Loucy (cell line): ENCODE measurements at regions not wholly inside any gene's neighbourhood (a gene's known extent, or its start where the extent isn't known, plus 50 kb on each side); places are given as distances from the start of the nearest gene placed in this dataset.

Experiments used
- H2AFZ ChIP-seq: fragments of 200-600 bp; sonication (generic); 2 replicates; pipeline ENCODE4 v1.6.0; 2016; ENCODE audit warnings: antibody characterized with exemption, mild to moderate bottlenecking, low read length, moderate library complexity
- H3F3A ChIP-seq: fragments of 200-600 bp; 2 replicates; pipeline ENCODE4 v1.6.0; 2016; ENCODE audit warnings: antibody characterized with exemption, low read depth, mild to moderate bottlenecking
- H3K27me3 ChIP-seq: fragments of 200-600 bp; sonication (generic); 2 replicates; pipeline ENCODE4 v1.6.1; 2014; ENCODE audit warnings: low read length, mild to moderate bottlenecking; ENCODE audit not compliant: insufficient read depth, poor library complexity, severe bottlenecking
- H3K36me3 ChIP-seq: fragments of 200-600 bp; sonication (generic); 2 replicates; pipeline ENCODE4 v1.6.1; 2016; ENCODE audit warnings: low read length; ENCODE audit not compliant: insufficient read depth
- H3K4me1 ChIP-seq: fragments of 200-600 bp; sonication (generic); 2 replicates; pipeline ENCODE4 v1.5.1; 2014; ENCODE audit warnings: low read length, mild to moderate bottlenecking; ENCODE audit not compliant: insufficient read depth, poor library complexity, severe bottlenecking
- H3K4me2 ChIP-seq: fragments of 200-600 bp; sonication (generic); 2 replicates; pipeline ENCODE4 v1.6.0; 2014; ENCODE audit warnings: antibody characterized with exemption, low read length, low read depth, mild to moderate bottlenecking; ENCODE audit not compliant: poor library complexity, severe bottlenecking
- H3K4me3 ChIP-seq: fragments of 200-600 bp; sonication (generic); 2 replicates; pipeline ENCODE4 v1.5.1; 2014; ENCODE audit warnings: low read length, mild to moderate bottlenecking, mixed read lengths; ENCODE audit not compliant: poor library complexity, severe bottlenecking
- H3K79me2 ChIP-seq: fragments of 200-600 bp; sonication (generic); 2 replicates; pipeline ENCODE4 v1.6.1; 2014; ENCODE audit warnings: low read length; ENCODE audit not compliant: insufficient read depth
- H3K9ac ChIP-seq: fragments of 200-600 bp; sonication (generic); 2 replicates; pipeline ENCODE4 v1.6.0; 2014; ENCODE audit warnings: mild to moderate bottlenecking, low read depth, low read length, moderate library complexity; ENCODE audit not compliant: poor library complexity, severe bottlenecking
- H3K9me2 ChIP-seq: fragments of 200-600 bp; sonication (generic); replicated peaks from 2 replicates; pipeline ENCODE4 v1.6.1; 2016; ENCODE audit warnings: low read depth, low read length, mixed read lengths
- H3K9me3 ChIP-seq: fragments of 200-600 bp; sonication (generic); 2 replicates; pipeline ENCODE4 v1.6.1; 2014; ENCODE audit warnings: mild to moderate bottlenecking, antibody characterized with exemption, low read length, low read depth; ENCODE audit not compliant: insufficient read depth
- H4K20me1 ChIP-seq: fragments of 200-600 bp; sonication (generic); 2 replicates; pipeline ENCODE4 v1.6.0; 2014; ENCODE audit warnings: antibody characterized with exemption, low read length, mild to moderate bottlenecking; ENCODE audit not compliant: insufficient read depth, poor library complexity, severe bottlenecking
- CTCF ChIP-seq: fragments of 200-600 bp; sonication (generic); conservative IDR thresholded peaks from 2 replicates; pipeline ENCODE4 v1.5.1; 2014; ENCODE audit warnings: mild to moderate bottlenecking, antibody characterized with exemption, low read length
- EZH2phosphoT487 ChIP-seq: fragments of 200-600 bp; IDR thresholded peaks from 2 replicates; pipeline ENCODE4 v1.6.1; 2018; ENCODE audit warnings: antibody characterized with exemption, mild to moderate bottlenecking, moderate library complexity, borderline replicate concordance

GRCh38 chr2:88932686-88933085 lies 241.2 kb downstream of the RPIA start:
- Histone ChIP-seq H3K27me3 (no peaks in the 10 kb centered on the region), H3K79me2 (no peaks in the 10 kb centered on the region), H4K20me1 (no peaks in the 10 kb centered on the region), H3K4me1 (no peaks in the 10 kb centered on the region), H3K9me3 (no peaks in the 10 kb centered on the region), H2AFZ (peak overlapping the region; percentile 68; the same call in 1 of the 2 replicates), H3K4me2 (no peak overlapping the region), H3K9ac (no peak overlapping the region), H3K9me2 (no peaks in the 10 kb centered on the region), H3K4me3 (no peak overlapping the region), H3F3A (no peaks in the 10 kb centered on the region), H3K36me3 (no peaks in the 10 kb centered on the region)
- no peak for TF ChIP-seq EZH2phosphoT487
- TF ChIP-seq CTCF: no peak

DNA sequence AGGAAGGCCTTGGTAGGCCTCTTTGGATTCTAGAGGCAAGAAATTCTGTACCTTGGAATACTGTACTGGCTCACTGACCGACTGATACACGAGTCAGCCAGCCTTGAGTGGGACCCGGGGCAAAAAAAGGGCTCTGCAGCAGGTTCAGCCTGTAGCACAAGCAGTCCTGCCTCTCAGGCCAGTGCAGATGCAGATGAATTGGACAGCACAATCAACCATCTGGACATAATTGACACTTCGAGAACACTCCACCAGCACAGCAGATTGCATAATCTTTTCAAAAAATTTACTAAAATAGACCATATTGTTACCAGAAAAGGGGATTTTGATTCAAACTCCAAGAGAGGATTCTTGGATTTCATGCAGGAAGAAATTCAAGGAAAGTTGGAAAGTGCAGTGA lies 241.6 kb downstream of the RPIA start:
- Histone ChIP-seq H3K9me3 (no peaks in the 10 kb centered on the region), H3K9me2 (no peaks in the 10 kb centered on the region), H3K4me1 (no peaks in the 10 kb centered on the region), H3K79me2 (no peaks in the 10 kb centered on the region), H3K36me3 (no peaks in the 10 kb centered on the region), H3K9ac (no peak overlapping the region), H2AFZ (no peak overlapping the region), H4K20me1 (no peaks in the 10 kb centered on the region), H3K27me3 (no peaks in the 10 kb centered on the region), H3F3A (no peaks in the 10 kb centered on the region), H3K4me2 (no peak overlapping the region), H3K4me3 (no peak overlapping the region)
- no peak for TF ChIP-seq CTCF
- no peak for TF ChIP-seq EZH2phosphoT487

- Histone ChIP-seq H2AFZ (peak overlapping the region; percentile 50; the same call in 1 of the 2 replicates), H3K9me3 (no peaks in the 10 kb centered on the region), H3K36me3 (no peaks in the 10 kb centered on the region), H3K4me3 (no peak overlapping the region), H3K9ac (no peak overlapping the region), H4K20me1 (no peaks in the 10 kb centered on the region), H3K79me2 (no peaks in the 10 kb centered on the region), H3K4me1 (no peaks in the 10 kb centered on the region), H3K27me3 (no peaks in the 10 kb centered on the region), H3F3A (no peaks in the 10 kb centered on the region), H3K4me2 (no peak overlapping the region), H3K9me2 (no peaks in the 10 kb centered on the region)
- TF ChIP-seq EZH2phosphoT487 (no peak), CTCF (peak; percentile 66)
Observed at GRCh38 chr2:88933980-88934379, 242.5 kb downstream of the RPIA start.
